Heart right ventricle (tissue), 16 donors: ENCODE measurements at regions not wholly inside any gene's neighbourhood (a gene's known extent, or its start where the extent isn't known, plus 50 kb on each side); places are given as distances from the start of the nearest gene placed in this dataset.

Source experiments
- ATAC-seq, 8 donors: fragments of 200-7000 bp; cut with Tn5 transposase; one replicate each; pipeline ENCODE4 v1.9.1; 2020; ENCODE audit warnings: mild to moderate bottlenecking in 8 of 8, moderate library complexity in 8 of 8, moderate number of reproducible peaks in 1 of 8
- DNase-seq, 2 donors: peaks; one replicate each; pipeline ENCODE4 v3.0.0-alpha.2; 2020
- H3K27ac ChIP-seq, 10 donors: fragments of 200-600 bp; sonication (generic) in 2 of 10; one replicate each; pipeline versions ENCODE4 v1.5.0 to v1.8.0; 2020 to 2022; ENCODE audit warnings: mild to moderate bottlenecking in 3 of 10
- H3K27me3 ChIP-seq, 7 donors: fragments of 200-600 bp; one replicate each; pipeline ENCODE4 v1.8.0; 2021 to 2022; ENCODE audit warnings: mild to moderate bottlenecking in 2 of 7
- H3K36me3 ChIP-seq, 9 donors: fragments of 200-600 bp; sonication (generic) in 1 of 9; one replicate each; pipeline versions ENCODE4 v1.5.0 to v1.8.0; 2020 to 2022; ENCODE audit warnings: mild to moderate bottlenecking in 2 of 9
- H3K4me1 ChIP-seq, 9 donors: fragments of 200-600 bp; sonication (generic) in 1 of 9; one replicate each; pipeline versions ENCODE4 v1.5.0 to v1.8.0; 2020 to 2022; ENCODE audit warnings: mild to moderate bottlenecking in 4 of 9
- H3K4me3 ChIP-seq, 10 donors: fragments of 200-600 bp; sonication (generic) in 2 of 10; one replicate each; pipeline versions ENCODE4 v1.5.0 to v1.8.0; 2020 to 2022; ENCODE audit warnings: mild to moderate bottlenecking in 7 of 10, moderate library complexity in 2 of 10
- H3K9me3 ChIP-seq, 11 donors: fragments of 200-600 bp in 10 of 11; sonication (generic) in 2 of 11; one replicate each; pipeline versions ENCODE4 v1.5.0 to v1.8.0; 2013 to 2022; ENCODE audit warnings: mild to moderate bottlenecking in 2 of 11, control low read depth in 1 of 11, moderate library complexity in 1 of 11
- CTCF ChIP-seq, 9 donors: fragments of 200-600 bp; sonication (generic) in 2 of 9; IDR thresholded peaks; one replicate each; pipeline versions ENCODE4 v1.5.0 to v1.8.0; 2021 to 2022; ENCODE audit warnings: antibody characterized with exemption in 9 of 9, mild to moderate bottlenecking in 5 of 9, moderate library complexity in 1 of 9
- WGBS, 2 donors: extraction: QIAGEN DNeasy Blood & Tissue Kit; methylation state at CpG; one replicate each; pipeline ENCODE4 v1.1.7; 2013; ENCODE audit warnings: inconsistent platforms in 1 of 2; 5-methylcytosine and 5-hydroxymethylcytosine counted together
- intact Hi-C, 10 donors: fragments of 100-400 bp; cut with DNase I; formaldehyde crosslinking; loops; one replicate each; pipeline versions ENCODE4 v1.11.1 to v1.14.2; 2022
- donor health status: Arrhythmogenic right ventricular cardiomyopathy.
- donor health status: ischemic (EF 13 %, LVEDD 7.1; RV severe dilation, severe dysfunction).
- donor health status: healthy with polysubstance abuse.
- donor health status: DM: no; HTN: yes; CAD: no.
- donor health status: DM: no; HTN: no; CAD: no.
- donor health status: ischemic (EF 25% LVEDD 6.9; RV normal size, moderate dysfunction).
- donor health status: ischemic (EF 25% LVEDD 5.7; RV mildly dilated, moderate dysfunction).
- donor health status: healthy.
- donor health status: DM: yes; HTN: yes; CAD: no.
- donor health status: Ischemic cardiomyopathy.
- donor health status: ischemic (EF 35%, LVEDD 5.7; RV mildly dilated, moderate dysfunction).
- donor health status: nonischemic (EF 11% LVEDD 7.7; RV severe dilation, severe dysfunction).
- donor health status: DM: yes; HTN: yes; CAD: no.
- donor health status: PGD.
- donor health status: ischemic (EF 29% LVEDD 5.4; RV normal size, mild dysfunction).
- donor health status: nonischemic (EF 23%, LVEDD 6.1; RV moderate dilation, normal function).

DNA sequence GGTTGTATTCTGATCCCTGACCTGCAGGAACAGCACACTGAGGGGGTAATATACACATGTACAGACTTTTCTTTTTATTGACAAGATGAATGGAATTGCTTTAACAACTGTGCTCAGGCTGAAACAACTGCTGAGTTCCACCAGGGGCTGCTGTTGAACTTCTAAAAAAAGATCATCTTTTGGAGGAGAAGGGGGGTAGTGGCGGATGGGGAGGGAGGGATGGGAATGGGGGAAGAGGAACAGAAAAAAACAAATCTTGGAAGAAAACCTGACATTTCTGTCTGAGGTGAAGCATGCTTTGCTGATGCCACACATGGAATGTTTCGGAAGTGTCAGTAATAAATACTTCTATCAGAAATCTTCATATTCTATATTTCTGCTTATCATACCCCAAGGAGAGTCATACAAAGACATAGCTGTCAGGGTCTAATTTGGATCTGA lies 75.0 kb downstream of the RWDD3 start:
- intact Hi-C loops = loop anchor here in 3 of 10 donors (2.0 to 10.0 kb wide), 3 partner anchors 158 to 166 kb away; no protein-coding TSS in a partner anchor
- H3K4me3 ChIP-seq = no peak overlapping the region
- no peaks in the 10 kb centered on the region for H3K36me3 ChIP-seq
- 38 to 51% methylated on average over 2 of the region's 2 CpGs for WGBS, 2 donors
- no peaks in the 10 kb centered on the region for H3K4me1 ChIP-seq
- peak; percentile 14 to 68 (median 52) for TF ChIP-seq CTCF (IDR thresholded peaks at IDR 0.05)
- H3K27me3 ChIP-seq = peaks cover 0 to 28% (median 3%) of the 10 kb centered on the region in 7 donors
- ATAC-seq (peak in 5 of 8 donors; percentile 55 to 81 (median 58)), DNase-seq (peak in 1 of 2 donors; percentile 20)
- no peak overlapping the region for H3K27ac ChIP-seq
- no peaks in the 10 kb centered on the region for H3K9me3 ChIP-seq

GRCh38 chr1:95311014-95311413 lies 77.0 kb downstream of the RWDD3 start:
- H3K36me3 ChIP-seq = no peaks in the 10 kb centered on the region
- no peak for TF ChIP-seq CTCF (IDR thresholded peaks at IDR 0.05)
- intact Hi-C loops = loop anchor here in 2 of 10 donors (10.0 kb wide), 2 partner anchors 134 to 154 kb away; no protein-coding TSS in a partner anchor
- H3K4me1 ChIP-seq = no peaks in the 10 kb centered on the region
- ATAC-seq (no peak), DNase-seq (no peak)
- no peak overlapping the region for H3K27ac ChIP-seq
- H3K9me3 ChIP-seq = no peaks in the 10 kb centered on the region
- peaks cover 0 to 28% (median 3%) of the 10 kb centered on the region in 7 donors for H3K27me3 ChIP-seq
- no peak overlapping the region for H3K4me3 ChIP-seq
- WGBS, 2 donors = 36 to 37% methylated on average over 7 of the region's 7 CpGs

DNA sequence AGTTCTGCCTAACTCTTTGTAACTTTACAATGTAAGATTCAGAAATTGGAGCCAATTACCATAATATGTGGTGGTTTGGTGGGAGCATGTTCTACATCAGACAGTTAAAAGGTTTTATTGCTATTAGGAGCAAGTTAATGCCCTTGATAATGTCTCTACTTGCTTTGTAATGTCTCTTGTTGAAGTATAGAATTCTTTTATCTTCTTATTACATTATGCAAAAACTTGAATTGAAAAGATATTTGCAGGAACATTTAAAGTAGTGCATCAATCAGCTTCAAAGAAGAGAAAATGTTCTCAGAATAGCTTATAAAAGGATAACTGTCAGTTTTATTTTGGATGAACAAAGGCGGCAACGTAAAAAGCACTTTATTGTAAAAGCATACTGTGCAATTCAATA lies 77.8 kb downstream of the RWDD3 start:
- DNase-seq (no peak), ATAC-seq (no peak)
- Histone ChIP-seq H3K27me3 (peaks cover 0 to 21% (median 3%) of the 10 kb centered on the region in 7 donors), H3K4me1 (no peaks in the 10 kb centered on the region), H3K4me3 (no peak overlapping the region), H3K36me3 (no peaks in the 10 kb centered on the region), H3K9me3 (no peaks in the 10 kb centered on the region), H3K27ac (no peak overlapping the region)
- intact Hi-C loops = loop anchor here in 2 of 10 donors (10.0 kb wide), 2 partner anchors 133 to 153 kb away; no protein-coding TSS in a partner anchor
- WGBS, 2 donors = 93 to 95% methylated on average over 2 of the region's 2 CpGs
- TF ChIP-seq CTCF (IDR thresholded peaks at IDR 0.05) = no peak

DNA sequence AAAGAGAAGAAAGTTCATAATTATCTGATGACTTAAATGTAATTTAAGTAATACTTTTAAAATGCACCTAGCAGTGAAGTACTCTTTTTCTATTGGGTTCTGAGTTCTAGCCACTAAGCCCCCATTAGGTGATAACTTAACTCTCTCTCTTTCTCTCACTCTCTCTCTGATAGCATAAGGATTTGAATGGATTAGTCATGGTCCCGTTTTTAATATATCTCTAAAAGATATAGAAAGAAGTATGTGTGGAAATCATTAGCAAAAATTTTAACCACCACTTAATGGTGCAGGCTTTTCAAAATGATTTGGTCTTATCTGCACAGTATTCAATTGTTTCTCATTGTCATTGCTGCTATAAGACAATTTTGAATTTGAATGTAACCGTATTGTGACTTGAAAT lies 78.2 kb downstream of the RWDD3 start:
- WGBS, 2 donors = 58 to 66% methylated on average over 2 of the region's 2 CpGs
- no peak for ATAC-seq
- no peak overlapping the region for H3K4me3 ChIP-seq
- DNase-seq = no peak
- peaks cover 0 to 17% (median 3%) of the 10 kb centered on the region in 7 donors for H3K27me3 ChIP-seq
- H3K9me3 ChIP-seq = no peaks in the 10 kb centered on the region
- no peaks in the 10 kb centered on the region for H3K36me3 ChIP-seq
- TF ChIP-seq CTCF (IDR thresholded peaks at IDR 0.05) = no peak
- H3K27ac ChIP-seq = no peak overlapping the region
- no peaks in the 10 kb centered on the region for H3K4me1 ChIP-seq
- intact Hi-C loops = loop anchor here in 2 of 10 donors (10.0 kb wide), 2 partner anchors 133 to 153 kb away; no protein-coding TSS in a partner anchor
